IPS DF 4.7 (cell line): ENCODE measurements at regions not wholly inside any gene's neighbourhood (a gene's known extent, or its start where the extent isn't known, plus 50 kb on each side); places are given as distances from the start of the nearest gene placed in this dataset.

Experiments used
- DNase-seq: peaks from one replicate; pipeline ENCODE4 v3.0.0-alpha.2; 2013; ENCODE audit warnings: low spot score; ENCODE audit errors: extremely low read depth

DNA sequence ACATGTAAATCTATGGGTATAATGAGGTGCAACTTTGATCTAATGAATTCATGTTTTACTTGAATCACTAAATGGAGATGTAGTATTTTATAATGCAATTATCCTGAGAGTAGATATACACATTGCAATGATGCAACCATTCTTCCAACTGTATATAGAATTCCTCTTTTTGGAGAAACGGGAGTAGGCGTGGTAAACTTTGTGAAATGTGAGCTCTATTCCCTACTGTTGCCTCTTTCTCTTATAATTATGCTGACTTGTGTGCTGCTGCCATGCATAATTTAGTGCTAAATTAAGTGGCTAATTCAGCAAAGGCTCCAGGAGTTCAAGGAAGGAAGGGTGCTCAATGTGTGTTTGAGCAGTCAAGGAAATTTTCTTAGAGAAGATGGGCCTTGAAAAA lies 116.6 kb upstream of the SLC35B3 start:
- no peak for DNase-seq

DNA sequence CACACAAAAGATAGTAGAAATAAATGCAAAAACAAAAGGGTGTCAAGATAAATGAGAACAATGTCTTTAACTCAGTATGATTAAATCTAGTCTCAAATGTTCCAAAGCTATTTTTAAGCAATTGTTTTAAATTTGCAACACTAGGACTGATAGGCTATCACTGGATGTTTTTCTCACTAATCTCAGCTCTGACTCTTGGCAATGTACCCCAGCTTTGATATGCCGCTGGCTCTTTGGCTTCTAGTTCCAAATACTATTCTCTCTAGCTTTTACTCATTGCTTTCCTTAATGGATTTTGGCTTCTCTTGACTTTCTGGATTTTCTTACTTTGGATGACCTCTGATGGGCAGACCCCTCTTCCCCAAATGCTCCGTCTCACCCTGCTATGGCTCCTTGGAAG lies 116.0 kb upstream of the SLC35B3 start:
- DNase-seq, result no peak

DNA sequence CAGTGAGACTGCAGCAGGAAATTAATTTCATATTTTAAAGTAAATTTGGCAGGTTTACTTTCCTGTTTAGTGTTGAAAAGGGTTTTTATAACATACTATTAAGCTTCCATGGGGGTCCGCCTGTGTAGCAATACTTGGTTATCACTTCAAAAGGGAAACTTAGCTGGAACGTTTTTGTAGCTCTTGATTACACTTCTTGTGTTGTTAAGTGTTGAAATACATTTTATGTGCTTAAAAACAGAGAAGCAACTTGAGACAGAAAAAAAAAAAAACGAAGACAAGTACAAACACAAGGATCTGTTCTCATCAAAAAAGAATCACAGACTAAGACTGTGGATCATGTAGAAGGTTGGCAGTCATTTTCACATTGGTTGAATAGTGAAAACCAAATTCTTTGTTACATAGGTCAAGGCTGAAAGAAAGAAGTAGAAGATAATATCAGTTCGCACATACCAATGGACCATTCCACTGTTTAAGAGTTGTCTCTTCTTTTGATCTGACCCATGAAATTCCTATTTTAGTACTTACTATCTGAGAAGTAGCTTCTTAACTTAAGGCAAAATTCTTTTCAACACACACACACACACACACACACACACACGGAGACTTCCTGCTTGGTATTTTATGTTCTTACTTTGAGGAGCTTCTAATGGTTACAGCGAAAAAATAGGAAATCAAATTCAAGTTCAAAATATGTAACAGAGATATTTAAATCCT lies 113.9 kb upstream of the SLC35B3 start:
- no peak for DNase-seq

DNA sequence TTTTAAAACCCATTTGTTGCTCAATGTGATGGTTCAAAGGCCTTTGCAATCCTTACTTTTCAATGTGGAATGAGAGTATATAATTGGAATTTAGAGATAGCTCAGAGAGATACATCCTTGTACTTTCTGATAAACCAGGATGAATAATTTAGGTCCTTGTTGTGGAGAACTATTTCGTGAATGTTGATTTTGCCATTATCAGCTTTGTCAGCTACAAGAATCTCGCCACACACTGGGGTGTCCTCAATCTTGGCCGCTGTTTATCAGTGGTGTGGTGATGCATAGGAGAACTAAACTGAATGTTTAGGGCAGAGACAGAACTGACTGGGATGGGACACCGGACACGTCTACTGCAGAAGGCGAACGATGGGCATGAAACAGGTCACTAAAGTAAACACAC lies 111.2 kb upstream of the SLC35B3 start:
- no peak for DNase-seq

DNA sequence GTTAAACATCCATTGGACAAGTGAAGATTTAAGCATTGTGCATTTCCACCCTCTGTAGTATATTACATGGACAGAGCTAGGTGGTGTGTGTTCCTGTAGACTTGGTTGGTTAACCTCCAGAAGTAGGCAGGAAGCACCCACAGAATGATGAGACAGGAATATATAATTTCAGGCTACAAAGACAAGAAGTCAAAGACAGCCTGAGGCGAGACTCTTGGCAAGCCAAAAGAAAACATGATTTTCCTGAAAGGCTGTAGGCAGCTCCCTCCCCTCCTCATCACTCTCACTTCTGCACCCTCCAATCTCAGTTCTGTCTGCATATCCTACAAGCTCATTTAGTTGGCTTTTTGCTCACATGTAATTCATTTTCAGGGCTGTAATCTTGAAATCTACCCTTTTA lies 110.0 kb upstream of the SLC35B3 start:
- no peak for DNase-seq

DNA sequence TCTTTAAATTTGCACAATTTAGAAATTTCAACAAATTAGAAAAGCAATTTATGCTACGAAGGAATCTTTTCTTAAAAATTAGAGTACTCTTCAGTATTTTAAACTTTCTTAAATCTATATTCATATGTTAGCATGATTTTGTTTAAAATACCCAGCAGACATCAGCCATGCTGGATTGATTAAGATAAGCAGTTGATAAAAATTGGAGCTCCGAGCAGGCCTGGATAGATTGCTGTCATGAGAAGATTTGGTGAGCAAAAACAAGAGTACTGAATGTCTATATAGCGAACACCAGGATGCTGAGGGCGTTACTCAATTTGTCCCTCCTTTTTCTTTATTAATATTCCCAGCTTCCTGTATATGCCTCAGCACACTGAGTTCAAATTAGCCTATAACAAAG lies 108.4 kb upstream of the SLC35B3 start:
- no peak for DNase-seq

DNA sequence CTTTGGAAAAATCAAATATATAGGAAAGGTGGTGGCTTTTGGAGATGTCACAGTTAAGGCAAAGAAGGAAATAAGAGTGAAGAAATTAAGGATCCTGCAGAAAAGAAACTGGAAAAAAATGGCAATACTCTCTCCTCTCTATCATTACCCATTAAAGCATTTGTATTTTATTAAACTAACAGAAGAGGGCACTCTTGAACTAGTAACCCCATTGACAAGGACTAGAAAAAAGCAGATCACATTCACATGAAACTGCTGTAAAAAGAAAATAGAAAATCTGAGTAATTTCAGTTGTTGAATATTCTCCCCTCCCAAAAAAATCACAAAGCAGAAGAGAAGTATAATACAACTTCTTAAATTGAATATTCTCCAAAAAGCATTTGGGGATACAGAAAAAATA lies 104.1 kb upstream of the SLC35B3 start:
- DNase-seq, result peak; percentile 9

DNA sequence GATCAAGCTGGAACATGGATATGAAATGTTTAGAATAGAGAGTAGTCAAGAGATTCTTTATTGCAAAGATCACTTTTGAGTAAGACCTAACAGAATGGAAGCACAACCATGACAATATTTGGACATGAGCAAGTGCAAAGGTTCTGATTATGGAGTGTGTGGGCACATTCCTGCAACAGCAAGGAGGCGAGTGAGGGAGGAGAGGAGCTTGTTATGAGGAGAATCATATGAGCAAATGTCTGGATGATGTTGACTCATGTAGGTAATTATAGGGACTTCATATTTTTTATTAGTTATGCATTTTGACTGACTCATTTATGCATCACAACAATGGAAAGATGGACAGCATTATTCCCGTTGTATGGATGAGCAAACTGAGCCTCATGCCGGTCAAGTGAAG lies 100.8 kb upstream of the SLC35B3 start:
- no peak for DNase-seq

DNA sequence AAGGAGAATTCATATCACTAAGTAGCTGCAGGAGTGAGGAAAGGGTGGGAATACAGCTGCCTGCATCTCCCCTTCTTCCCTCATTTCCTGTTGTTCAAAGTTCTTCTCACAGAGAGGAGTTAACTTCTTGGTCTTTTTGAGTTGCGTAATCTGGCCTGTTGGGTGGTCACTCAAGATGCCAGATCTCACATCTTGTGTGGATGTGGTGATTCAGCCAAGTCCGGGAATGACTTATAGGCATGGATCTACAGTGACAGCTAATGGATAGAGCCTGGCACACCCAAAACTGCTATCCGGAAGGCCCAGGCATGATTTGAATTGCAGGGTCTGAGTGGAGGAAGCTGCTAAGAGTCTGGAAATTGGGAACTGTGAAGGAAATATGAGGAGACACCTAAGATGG lies 100.2 kb upstream of the SLC35B3 start:
- no peak for DNase-seq

DNA sequence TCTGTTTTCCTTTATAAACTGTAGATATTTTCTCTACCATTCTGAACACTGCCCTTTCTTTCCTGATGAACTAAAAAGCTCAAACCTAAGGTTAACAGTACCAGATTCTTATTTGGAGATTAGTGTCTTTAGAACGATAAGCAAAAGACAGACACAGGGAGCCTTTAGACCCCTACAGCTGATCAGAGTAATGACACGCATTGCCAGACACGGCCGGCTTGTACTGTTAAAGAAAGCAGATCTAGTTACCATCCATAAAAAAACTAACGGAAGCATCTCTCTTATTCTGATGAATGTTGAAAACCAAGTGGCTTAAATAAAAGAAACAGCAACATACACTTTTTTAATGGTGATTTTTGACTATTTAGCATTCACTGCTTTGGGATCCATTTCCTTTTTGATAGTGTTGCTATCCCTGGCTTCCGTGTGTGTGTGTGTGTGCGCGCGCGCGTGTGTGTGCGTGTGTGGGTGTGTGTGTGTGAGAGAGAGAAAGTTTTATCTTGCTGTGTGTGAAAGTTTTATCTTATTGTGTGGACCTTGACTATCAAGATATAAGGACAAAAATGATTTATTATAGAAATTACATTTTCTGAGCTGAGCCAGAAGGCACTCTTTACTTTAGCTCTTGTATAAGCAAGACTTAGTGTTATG lies 95.6 kb upstream of the SLC35B3 start:
- DNase-seq, result no peak

DNA sequence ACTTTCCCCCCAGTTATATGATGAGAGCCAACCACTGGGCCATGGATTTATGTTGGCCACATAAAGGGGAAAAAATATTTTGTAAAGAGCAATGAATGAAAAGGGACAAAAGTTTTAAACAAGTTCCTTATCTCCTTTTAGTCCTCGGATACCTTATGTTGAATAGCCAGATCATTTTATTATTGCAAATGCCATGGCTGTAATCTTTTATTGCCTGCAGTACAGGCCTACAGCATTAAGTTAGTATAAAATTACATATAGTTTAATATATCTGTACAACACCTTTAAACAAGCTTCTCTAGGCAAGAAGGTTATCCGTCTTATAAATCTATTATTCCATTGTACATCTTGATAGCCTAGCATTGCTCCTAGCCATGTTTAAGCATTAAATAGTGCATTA lies 93.9 kb upstream of the SLC35B3 start:
- no peak for DNase-seq

DNA sequence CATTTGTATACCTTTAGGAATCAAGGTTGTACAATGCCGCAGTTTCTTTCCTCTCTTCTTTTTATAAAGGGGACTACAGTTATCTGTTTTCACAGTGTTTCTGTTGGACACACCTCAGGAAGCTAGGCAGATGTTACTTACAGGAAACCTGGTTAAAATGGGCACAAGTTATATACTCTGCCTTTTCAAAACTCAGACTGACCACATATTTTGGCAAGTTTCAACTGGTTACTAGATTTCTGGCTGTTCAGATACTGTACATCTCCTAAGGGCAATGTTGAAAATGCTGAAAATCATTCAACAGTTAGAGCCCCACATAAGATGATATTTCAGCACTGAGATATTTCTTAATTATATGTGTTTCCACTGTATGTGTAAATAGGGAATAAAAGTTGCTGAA lies 92.5 kb upstream of the SLC35B3 start:
- no peak for DNase-seq

DNA sequence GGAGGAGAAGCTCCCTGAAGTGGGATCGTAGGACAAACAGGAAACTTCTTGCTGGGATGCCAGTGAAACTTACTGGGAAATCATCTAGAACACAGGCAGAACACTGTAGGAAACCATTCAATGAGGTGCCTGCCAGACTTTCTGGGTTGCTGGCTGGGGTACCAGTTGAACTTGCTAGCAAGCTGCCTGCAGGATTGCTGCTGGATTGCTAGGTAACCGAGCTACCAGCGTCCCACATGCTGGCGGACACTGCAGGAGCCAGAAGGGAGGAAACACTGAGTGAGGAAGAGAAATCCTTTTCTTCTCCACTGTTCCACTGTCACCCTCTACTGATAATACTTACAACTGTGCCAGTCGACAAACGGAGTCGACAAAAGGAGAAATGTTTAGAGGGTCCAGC lies 91.3 kb upstream of the SLC35B3 start:
- DNase-seq, result no peak

DNA sequence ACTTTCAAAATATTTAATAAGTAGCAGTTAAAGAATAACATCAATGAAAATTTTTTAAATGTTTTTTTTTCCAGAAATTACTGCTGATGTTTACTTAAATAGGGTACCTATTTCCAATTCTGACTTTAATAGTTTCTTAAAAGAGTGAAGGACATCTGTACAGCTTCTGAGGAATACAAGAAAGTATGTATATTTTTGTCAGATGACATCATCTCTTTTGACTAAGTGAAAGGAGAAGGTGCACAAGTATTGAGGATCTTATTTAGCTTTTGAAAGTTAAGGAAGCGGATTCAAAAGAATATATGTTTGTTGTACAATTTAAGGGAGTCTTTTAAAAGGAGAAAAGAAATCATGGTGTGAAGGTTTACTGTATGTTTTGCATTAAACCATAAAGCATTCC lies 90.0 kb upstream of the SLC35B3 start:
- no peak for DNase-seq

DNA sequence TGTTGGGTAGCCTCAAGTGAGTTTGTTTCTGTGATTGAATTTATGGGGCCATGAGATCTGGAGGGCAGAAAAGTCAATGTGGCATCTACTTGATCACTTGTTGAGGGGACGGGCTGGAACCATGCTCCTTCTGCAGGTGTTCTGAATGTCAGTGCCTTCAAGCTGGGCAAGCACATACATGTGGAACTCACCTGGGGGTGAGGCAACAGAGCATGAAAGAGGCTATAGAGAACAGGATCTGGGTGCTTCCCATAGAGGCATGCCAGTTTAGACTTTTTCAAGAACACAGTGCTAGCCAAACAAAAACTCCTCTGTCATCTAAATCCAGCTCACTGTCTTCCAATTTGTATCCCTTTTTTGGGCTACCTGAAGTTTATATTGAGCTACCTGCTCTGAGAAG lies 77.8 kb upstream of the SLC35B3 start:
- no peak for DNase-seq

DNA sequence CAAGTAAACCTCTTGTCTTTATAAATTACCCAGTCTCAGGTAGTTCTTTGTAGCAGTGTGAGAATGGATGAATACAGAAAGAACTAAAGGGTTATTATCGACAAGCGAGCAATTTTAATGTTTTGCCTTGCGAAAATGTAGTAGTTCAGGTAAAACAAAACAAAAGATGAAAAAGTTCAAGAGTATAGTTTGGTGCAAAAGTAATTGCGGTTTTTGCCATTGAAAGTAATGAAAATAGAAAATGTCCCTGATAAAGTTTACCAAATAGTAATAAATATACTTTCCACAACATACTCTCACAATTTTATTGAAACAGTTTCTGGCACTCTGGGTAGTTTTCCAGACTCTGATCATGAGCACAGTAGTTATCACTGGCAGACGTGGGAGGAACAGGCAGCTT lies 71.9 kb upstream of the SLC35B3 start:
- no peak for DNase-seq

DNA sequence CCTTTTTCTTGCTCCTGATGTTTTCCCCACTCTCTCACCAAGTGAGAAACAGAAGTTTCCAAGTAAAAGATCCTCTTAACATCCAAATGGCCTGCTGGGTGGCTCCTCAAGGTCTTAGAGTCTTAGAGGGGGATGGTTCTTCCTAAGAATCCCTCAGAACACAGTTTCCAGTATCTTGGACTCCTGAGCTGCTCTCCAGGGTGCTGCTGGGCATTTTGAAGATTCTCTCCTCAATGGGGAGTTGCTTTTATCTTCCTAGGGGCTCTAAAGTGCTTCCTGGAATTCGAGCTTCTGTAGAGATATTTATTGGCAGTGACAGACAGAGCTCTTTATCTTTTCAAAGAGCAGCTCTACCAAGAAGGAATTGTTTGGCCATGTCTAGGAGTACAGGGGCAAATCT lies 70.8 kb upstream of the SLC35B3 start:
- DNase-seq, result no peak

DNA sequence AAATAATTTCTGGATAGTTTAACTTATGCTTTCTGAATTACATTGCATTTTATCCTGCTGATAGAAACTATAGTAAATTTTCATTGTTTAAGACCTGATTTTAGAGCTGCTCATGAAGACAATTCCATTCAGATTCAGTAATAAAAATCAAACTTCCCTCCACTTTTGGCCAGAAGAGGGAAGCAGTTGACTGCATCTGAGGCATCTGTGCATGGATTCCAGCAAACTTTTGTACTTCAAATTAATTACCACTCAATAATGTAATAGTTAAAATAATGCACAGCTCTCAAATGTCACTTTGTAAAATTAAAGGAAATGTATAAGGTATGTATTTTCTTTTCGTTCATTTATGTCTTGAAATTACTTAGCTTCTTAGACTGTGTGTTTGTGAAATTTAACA lies 64.2 kb upstream of the SLC35B3 start:
- no peak for DNase-seq

DNA sequence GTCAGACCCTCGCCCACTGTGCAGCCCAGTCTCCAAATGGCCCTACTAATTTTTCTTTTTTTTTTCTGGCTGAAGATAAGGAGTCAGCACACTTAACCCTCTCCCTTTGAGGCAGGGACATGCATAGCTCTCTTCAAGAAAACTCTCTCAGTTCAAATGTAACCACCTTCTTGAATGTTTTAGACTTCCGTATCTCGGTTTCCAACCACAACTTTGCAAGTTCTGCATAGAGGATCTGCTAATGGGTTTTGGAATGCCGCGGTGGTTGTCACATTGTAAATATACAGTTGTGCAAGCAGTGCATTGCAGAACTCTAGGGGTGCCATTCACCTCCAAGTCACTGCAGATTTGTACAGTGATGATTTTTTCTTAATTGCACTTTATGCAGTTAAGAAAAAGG lies 59.4 kb upstream of the SLC35B3 start:
- DNase-seq, result no peak

DNA sequence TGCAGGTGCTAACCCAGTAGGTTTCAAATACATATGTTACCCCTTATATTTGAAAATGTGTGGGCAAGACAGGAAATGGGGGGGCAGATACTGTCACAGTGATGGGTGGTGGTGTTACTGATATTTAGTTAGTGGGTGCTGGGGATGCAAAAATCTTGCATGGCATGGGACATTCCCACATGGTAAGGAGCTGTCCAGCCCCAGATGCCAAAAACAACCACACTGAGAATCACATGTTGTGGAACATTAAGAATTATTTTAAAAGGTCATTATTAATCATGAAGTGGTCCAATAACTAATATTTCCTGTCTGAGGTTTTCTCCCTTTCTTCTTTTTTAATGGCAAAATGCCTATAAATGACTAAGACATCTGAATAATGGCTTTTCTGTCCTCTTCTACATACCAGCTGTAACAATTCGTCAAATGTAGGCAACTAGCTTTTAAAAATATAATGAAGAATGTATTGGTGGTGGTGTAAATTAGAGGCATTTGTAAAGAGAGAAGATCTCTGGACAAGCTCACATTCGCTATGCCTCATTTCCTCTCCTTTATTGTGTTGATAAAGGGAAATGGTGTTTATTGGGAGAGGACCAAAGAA lies 57.3 kb upstream of the SLC35B3 start:
- DNase-seq, result no peak
